Stimulated activated naive CD8-positive, alpha-beta T cell treated with anti-CD3 and anti-CD28 coated beads, Interleukin-15, Interleukin-2, amounts not matched to agents 100 ng/mL and 50 ng/mL, for 24 hours (primary cell): ENCODE measurements at regions not wholly inside any gene's neighbourhood (a gene's known extent, or its start where the extent isn't known, plus 50 kb on each side); places are given as distances from the start of the nearest gene placed in this dataset.
"Not testable (repeated sequence)": the region's sequence is repeated elsewhere in the genome, so short reads cannot be mapped to it uniquely, and the experiment has no call there.

Experiments
- H3K27ac Mint-ChIP-seq: one replicate; pipeline ENCODE4 v1.8.0; 2021; ENCODE audit warnings: mild to moderate bottlenecking, mixed read lengths
- H3K27me3 Mint-ChIP-seq: one replicate; pipeline ENCODE4 v1.8.0; 2021; ENCODE audit warnings: mixed read lengths
- H3K36me3 Mint-ChIP-seq: one replicate; pipeline ENCODE4 v1.8.0; 2021; ENCODE audit warnings: low read depth, mixed read lengths
- H3K4me1 Mint-ChIP-seq: one replicate; pipeline ENCODE4 v1.8.0; 2021; ENCODE audit warnings: low read depth, mixed read lengths
- H3K4me3 Mint-ChIP-seq: one replicate; pipeline ENCODE4 v1.8.0; 2021; ENCODE audit warnings: mild to moderate bottlenecking, mixed read lengths
- H3K9me3 Mint-ChIP-seq: one replicate; pipeline ENCODE4 v1.8.0; 2021; ENCODE audit warnings: mixed read lengths

DNA sequence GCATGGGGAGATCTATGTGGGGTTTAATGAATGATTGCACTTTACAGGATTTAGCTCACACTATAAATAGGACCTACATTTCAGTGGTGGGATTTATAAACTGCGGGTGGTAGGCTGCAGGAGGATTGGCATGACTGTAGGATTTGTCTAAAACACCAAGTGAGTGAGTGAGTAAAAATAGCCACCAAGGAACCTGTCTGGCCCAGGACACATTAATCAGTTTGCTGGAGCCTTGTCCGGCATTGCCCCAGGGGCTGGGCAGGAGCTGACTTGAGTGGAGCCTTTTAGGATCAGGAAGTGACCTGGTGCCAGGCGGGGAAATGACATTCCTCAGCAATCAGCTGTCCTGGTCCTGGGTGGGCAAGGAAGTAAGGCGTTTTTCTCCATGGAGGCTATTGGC lies 193.9 kb upstream of the ADRA1D start:
- no peaks in the 10 kb centered on the region for H3K4me1 Mint-ChIP-seq
- H3K27ac Mint-ChIP-seq = no peak overlapping the region
- H3K27me3 Mint-ChIP-seq = peaks cover 3% of the 10 kb centered on the region
- no peaks in the 10 kb centered on the region for H3K36me3 Mint-ChIP-seq
- no peak overlapping the region for H3K4me3 Mint-ChIP-seq
- no peaks in the 10 kb centered on the region for H3K9me3 Mint-ChIP-seq

DNA sequence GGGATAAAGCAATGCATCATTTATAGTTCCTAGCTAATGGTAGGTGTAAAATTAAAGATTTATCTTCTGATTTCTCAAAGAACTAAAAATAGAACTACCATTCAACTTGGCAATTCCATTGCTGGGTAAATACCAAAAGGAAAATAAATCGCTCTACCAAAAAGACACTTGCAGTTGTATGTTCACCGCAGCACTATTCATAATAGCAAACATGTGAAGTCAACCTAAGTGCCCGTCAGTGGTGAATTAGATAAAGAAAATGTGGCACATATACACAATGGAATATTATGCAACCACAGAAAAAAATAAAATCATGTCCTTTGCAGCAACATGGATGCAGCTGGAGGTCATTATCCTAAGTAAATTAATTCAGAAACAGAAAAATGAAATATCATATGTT lies 192.8 kb upstream of the ADRA1D start:
- H3K9me3 Mint-ChIP-seq = no peaks in the 10 kb centered on the region
- H3K4me3 Mint-ChIP-seq = no peak overlapping the region
- no peak overlapping the region for H3K27ac Mint-ChIP-seq
- H3K36me3 Mint-ChIP-seq = no peaks in the 10 kb centered on the region
- no peaks in the 10 kb centered on the region for H3K4me1 Mint-ChIP-seq
- peaks cover 3% of the 10 kb centered on the region for H3K27me3 Mint-ChIP-seq

DNA sequence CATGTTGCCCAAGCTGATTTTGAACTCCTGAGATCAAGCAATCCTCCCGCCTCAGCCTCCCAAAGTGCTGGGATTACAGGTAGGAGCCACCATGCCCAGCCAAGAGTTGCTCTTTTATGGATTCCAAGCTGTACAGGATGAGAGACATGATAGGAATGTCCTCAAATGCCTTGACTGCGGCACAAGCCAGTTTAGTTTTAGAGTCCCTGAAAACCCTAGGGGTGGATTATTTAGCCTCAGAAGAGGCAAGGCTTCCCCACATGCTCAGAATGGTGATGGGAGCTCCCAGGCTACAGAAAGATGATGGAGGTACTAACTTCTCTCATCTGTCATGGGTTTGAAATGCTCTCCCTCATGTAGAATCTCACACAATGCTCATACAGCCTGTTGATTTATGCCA lies 192.1 kb upstream of the ADRA1D start:
- no peak overlapping the region for H3K27ac Mint-ChIP-seq
- no peak overlapping the region for H3K4me3 Mint-ChIP-seq
- no peaks in the 10 kb centered on the region for H3K36me3 Mint-ChIP-seq
- no peaks in the 10 kb centered on the region for H3K4me1 Mint-ChIP-seq
- H3K27me3 Mint-ChIP-seq = peaks cover 3% of the 10 kb centered on the region
- H3K9me3 Mint-ChIP-seq = no peaks in the 10 kb centered on the region

DNA sequence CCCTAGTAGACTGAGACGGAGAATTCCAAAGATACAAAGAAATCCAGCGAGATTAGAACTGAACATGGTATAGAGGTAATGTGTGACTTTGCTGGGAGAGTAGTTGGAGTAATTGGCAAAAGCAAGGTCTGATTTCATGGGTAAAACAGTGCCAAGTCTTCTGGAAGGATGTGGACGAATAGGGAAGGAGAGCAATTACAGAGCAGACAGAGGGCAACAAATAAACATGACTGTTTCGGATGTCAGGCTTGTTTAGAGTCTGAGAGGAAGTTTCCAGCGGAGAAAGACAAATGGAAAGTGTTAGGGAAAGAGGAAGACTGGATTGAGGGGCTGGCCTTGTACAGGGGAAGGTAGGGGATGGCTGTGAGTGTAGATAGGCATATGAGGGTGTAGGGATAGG lies 190.4 kb upstream of the ADRA1D start:
- Mint-ChIP-seq H3K4me3 (no peak overlapping the region), H3K27me3 (no peaks in the 10 kb centered on the region), H3K36me3 (no peaks in the 10 kb centered on the region), H3K4me1 (no peaks in the 10 kb centered on the region), H3K27ac (no peak overlapping the region), H3K9me3 (no peaks in the 10 kb centered on the region)

DNA sequence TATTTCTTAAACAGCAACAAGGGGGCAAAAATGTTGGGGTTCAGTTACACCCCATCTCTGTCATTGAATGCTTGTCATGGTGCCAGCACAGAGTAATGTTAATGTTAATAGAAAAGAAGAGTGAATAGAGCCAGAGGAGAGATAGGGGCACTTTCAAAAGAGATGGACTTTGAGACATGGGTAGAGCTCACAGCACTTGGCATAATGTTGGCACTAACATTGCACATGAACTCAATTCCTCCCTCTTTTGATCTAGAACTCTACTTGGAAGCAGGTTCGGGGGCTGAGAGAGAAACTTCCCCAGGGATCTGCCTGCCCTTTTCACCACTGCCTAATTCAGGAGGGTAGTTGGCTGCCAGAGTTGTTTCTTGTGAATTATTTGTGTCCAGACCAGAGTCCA lies 188.0 kb upstream of the ADRA1D start:
- Mint-ChIP-seq H3K9me3 (no peaks in the 10 kb centered on the region), H3K4me3 (no peak overlapping the region), H3K36me3 (no peaks in the 10 kb centered on the region), H3K27me3 (peaks cover 8% of the 10 kb centered on the region), H3K27ac (no peak overlapping the region), H3K4me1 (no peaks in the 10 kb centered on the region)

DNA sequence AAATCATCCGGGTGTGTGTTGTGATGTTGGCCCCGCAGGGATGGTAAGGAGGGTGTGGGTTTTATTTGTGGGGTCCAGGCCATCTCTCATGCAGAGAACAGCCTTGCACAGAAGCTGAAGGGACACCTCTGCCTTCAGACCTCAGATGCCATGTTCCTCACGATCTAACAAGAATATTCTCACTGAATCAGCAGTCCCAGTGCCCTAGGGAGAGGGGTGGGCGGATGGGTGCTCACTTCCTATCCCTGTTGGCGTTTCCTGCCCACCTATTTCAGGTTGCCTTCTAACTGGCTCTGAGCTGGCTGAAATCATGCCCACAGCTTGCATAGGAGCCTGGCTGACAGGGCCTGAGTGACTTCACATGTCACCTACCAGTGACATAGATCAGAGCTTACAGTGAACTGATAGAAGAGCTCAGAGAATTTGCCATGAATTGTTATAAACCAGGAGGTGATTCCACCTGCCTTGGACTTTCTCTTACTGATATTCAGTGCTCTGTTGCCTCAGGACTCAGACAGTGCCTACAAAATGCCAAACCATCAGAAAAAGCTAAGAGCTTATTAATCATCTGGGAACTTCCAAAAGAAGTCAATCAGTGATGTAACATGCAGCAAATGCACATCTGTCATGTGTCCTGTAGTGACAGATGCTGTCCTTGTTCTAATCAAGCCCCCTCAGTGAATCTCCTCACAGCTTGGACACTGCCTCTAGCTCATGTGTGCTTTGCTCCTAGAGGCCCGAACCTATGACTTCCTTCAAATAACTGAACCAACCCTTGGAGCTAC lies 186.8 kb upstream of the ADRA1D start:
- H3K4me3 Mint-ChIP-seq = no peak overlapping the region
- no peak overlapping the region for H3K27ac Mint-ChIP-seq
- H3K27me3 Mint-ChIP-seq = peaks cover 8% of the 10 kb centered on the region
- no peaks in the 10 kb centered on the region for H3K4me1 Mint-ChIP-seq
- H3K36me3 Mint-ChIP-seq = no peaks in the 10 kb centered on the region
- H3K9me3 Mint-ChIP-seq = no peaks in the 10 kb centered on the region

DNA sequence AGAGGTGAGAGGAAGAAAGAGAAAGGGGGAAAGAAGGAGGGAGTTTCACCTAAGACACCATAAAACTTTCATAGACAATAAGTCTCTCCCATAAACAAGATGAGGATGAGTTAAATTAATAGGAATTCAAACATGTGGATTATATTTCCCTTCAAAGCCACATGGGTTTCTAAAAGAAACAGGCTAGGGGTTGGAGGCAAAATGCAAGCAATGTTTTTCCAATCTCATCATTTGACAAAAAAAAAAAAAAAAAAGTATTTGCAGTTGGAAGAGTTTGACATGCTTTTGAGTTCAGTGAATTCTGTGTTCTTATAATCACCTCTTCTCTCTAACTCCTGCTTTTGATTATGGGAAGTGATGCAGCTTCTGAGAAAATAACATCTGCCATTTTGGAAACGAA lies 186.1 kb upstream of the ADRA1D start:
- H3K27ac Mint-ChIP-seq = no peak overlapping the region
- no peak overlapping the region for H3K4me3 Mint-ChIP-seq
- peaks cover 8% of the 10 kb centered on the region for H3K27me3 Mint-ChIP-seq
- no peaks in the 10 kb centered on the region for H3K9me3 Mint-ChIP-seq
- H3K4me1 Mint-ChIP-seq = no peaks in the 10 kb centered on the region
- H3K36me3 Mint-ChIP-seq = no peaks in the 10 kb centered on the region

DNA sequence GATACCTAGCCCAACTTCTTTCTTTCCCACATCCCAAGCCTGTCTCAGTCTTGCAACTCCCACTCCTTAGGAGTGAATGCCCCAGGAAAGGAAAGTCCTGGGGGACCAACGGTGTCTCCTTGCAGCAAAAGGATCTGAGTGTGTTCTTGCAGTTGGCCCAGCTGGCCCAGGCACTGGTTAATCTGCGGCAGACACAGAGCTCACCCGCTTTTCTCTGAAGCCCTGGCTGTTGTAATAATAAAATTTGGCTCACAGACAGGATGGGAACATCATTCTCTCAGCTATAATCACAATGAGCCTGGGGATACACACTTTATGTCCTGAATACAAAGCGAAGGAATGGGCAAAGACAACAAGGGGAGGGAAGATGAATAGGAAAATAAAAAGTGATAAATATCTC lies 185.6 kb upstream of the ADRA1D start:
- no peak overlapping the region for H3K4me3 Mint-ChIP-seq
- no peak overlapping the region for H3K27ac Mint-ChIP-seq
- peaks cover 8% of the 10 kb centered on the region for H3K27me3 Mint-ChIP-seq
- no peaks in the 10 kb centered on the region for H3K36me3 Mint-ChIP-seq
- H3K4me1 Mint-ChIP-seq = no peaks in the 10 kb centered on the region
- H3K9me3 Mint-ChIP-seq = no peaks in the 10 kb centered on the region

DNA sequence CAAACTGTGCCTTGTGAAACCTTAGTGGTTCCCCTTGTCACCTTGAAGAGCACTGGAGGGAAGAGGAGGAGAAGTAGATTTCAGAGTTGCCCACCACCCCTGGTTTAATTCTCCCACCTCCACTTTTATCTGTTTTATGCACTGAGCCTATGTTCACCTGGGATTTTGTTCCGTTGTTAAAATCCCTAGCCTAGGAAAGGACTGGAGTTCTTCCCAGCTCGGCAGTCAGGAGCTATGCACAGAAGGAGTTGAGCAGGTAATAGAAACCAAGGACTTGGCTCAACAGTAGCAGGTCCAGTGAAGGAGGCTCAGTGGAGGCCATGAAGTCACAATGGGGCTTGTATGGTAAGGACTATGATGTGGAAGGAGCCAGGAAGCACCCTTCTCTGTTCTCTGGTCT lies 182.4 kb upstream of the ADRA1D start:
- H3K27me3 Mint-ChIP-seq = peaks cover 8% of the 10 kb centered on the region
- no peaks in the 10 kb centered on the region for H3K4me1 Mint-ChIP-seq
- H3K27ac Mint-ChIP-seq = no peak overlapping the region
- H3K9me3 Mint-ChIP-seq = no peaks in the 10 kb centered on the region
- no peaks in the 10 kb centered on the region for H3K36me3 Mint-ChIP-seq
- no peak overlapping the region for H3K4me3 Mint-ChIP-seq

DNA sequence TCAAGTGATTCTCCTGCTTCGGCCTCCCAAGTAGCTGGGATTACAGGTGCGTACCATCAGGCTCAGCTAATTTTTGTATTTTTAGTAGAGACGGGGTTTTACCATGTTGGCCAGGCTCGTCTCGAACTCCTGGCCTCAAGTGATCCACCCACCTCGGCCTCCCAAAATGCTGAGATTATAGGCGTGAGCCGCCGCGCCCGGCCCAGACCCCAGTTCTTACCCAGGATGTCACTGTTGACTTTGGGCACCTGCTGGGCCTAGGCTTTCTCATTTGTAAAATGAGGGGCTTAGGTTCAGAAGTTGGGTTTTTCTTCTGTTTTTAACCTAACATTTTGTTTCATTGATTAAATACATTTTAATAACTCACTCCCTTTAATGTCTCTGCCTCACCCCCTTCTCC lies 181.7 kb upstream of the ADRA1D start:
- not testable (repeated sequence) for H3K27me3 Mint-ChIP-seq, H3K4me3 Mint-ChIP-seq, H3K27ac Mint-ChIP-seq, H3K4me1 Mint-ChIP-seq, H3K9me3 Mint-ChIP-seq, H3K36me3 Mint-ChIP-seq

DNA sequence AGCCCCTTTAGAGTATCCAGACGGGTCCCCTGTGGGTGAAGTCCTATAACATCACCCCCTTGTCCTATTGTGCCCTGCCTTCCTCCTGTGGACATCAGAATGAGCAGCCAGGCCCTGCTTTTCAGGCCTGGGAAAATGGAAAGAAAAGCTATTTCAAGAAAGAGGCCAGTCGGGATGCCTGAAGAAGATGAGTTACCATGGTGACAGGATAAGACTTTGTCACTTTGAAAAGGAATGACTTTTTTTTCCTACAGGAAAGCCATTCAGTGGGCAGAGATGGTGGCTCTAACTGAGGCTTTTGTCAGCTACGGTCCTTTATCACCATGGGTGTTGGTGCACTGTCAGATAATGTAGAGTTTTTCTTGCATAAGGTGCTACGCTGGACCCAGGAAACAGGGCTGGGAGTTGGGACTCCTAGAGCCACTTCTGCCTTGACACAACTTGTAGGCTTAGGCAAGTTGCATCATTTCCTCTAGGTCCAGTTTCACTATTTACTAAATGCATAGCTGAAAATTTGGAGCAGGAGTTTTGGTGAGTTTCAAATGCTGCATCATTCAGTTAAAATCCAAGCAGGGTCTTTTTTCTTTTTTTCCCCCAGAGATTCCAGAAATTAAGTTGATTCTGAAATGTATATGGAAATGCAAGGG lies 179.0 kb upstream of the ADRA1D start:
- Mint-ChIP-seq H3K4me1 (no peaks in the 10 kb centered on the region), H3K4me3 (no peak overlapping the region), H3K9me3 (no peaks in the 10 kb centered on the region), H3K27ac (no peak overlapping the region), H3K36me3 (no peaks in the 10 kb centered on the region), H3K27me3 (peaks cover 7% of the 10 kb centered on the region)

DNA sequence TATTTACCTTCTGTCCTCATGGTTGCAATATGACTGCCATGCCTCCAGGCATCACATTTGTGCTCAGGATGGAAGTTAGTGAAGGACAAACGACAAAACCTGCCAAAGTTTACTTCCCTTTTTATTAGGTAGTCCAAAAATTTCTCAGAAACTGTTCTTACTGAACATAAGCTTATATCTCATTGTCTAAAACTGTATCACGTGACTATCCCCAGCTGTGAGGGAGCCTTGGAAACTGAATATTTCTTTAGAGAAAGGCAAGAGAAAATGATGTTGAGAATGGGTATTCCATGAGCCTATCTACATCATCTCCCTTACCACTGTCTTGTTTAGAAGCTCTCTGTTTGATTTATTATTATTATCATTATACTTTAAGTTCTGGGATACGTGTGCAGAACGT lies 169.1 kb upstream of the ADRA1D start:
- H3K27me3 Mint-ChIP-seq = peaks cover 5% of the 10 kb centered on the region
- no peaks in the 10 kb centered on the region for H3K36me3 Mint-ChIP-seq
- H3K4me1 Mint-ChIP-seq = no peaks in the 10 kb centered on the region
- no peaks in the 10 kb centered on the region for H3K9me3 Mint-ChIP-seq
- H3K4me3 Mint-ChIP-seq = no peak overlapping the region
- H3K27ac Mint-ChIP-seq = no peak overlapping the region

DNA sequence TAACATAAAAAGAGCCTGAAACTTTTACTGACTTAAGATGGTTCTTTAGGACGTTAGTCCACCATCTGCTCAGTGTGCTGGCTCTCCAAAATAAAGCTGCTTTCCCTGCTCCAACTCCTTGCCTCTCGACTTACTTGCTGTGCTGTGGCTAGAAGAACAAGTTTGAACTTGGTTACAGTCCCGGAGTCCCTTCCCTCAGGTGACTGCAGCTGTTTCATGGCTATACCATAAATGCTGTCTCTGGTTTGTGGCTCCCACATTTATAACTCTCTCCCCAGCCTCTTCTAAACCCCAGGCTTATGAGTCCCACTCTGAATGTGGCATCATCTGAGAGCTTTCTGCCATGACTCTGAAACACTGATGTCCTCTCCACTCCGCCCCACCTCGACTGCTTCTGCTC lies 166.2 kb upstream of the ADRA1D start:
- Mint-ChIP-seq H3K36me3 (no peaks in the 10 kb centered on the region), H3K9me3 (no peaks in the 10 kb centered on the region), H3K4me3 (no peak overlapping the region), H3K27ac (no peak overlapping the region), H3K4me1 (no peaks in the 10 kb centered on the region), H3K27me3 (peaks cover 4% of the 10 kb centered on the region)

DNA sequence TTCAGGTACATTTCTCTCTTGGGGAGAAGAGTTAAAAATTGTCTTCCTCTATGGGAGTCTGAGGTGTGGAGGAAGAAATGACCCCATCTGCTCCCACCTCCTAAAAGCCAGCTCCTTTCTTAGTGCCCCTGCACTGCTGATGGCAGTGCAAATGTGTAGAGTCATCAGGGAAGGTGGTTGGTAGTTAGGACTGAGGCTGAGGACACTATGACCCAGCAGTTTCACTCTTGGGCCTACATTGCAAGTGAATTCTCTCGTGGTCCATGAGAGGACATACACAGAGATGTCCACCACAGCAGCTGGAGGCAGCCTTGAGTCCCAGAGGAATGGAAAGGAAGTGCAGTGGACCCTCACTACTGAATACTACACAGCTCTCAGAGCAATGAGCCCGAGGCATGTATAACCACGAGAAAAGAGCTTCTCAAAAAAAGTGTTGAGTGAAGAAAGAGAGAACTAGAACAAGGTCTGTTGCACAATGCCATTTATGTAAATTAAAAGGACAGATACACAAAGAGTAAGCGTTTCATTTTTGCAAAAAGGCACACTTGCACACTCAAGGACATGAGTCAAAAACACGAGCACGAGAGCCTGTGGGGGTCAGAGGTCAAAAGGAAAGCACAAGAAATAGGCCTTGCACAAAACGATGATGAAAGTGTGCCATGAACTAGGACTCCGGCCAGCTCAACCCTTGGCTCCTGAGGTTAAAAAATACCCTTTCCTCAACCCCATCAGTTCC lies 164.4 kb upstream of the ADRA1D start:
- H3K9me3 Mint-ChIP-seq = no peaks in the 10 kb centered on the region
- H3K36me3 Mint-ChIP-seq = no peaks in the 10 kb centered on the region
- H3K4me1 Mint-ChIP-seq = no peaks in the 10 kb centered on the region
- no peak overlapping the region for H3K27ac Mint-ChIP-seq
- H3K27me3 Mint-ChIP-seq = no peaks in the 10 kb centered on the region
- H3K4me3 Mint-ChIP-seq = no peak overlapping the region

DNA sequence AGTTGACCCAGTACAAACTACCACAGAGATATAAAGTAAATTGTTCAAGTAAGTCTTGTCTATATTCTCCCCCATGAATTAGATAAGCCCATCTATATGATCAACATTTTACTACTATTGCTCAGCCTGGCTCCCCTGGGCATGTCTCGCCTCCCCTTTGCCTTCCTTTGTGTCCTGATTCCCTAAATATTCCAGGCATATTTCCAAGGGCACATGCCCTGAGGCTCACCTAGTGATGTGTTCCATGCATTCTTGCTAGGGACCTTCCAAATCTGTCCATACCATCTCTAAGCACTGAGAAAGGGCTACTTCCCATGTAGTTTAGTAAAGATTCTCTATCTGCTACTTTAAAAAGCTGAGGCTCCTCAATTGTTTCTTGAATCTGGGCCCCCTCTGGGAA lies 163.1 kb upstream of the ADRA1D start:
- H3K4me3 Mint-ChIP-seq = no peak overlapping the region
- no peak overlapping the region for H3K27ac Mint-ChIP-seq
- no peaks in the 10 kb centered on the region for H3K36me3 Mint-ChIP-seq
- H3K4me1 Mint-ChIP-seq = no peaks in the 10 kb centered on the region
- H3K9me3 Mint-ChIP-seq = no peaks in the 10 kb centered on the region
- no peaks in the 10 kb centered on the region for H3K27me3 Mint-ChIP-seq
